Glutamatergic neuron (in vitro differentiated cells): ENCODE measurements at regions not wholly inside any gene's neighbourhood (a gene's known extent, or its start where the extent isn't known, plus 50 kb on each side); places are given as distances from the start of the nearest gene placed in this dataset.

Experiments
- DNase-seq: peaks from one replicate; pipeline ENCODE4 v3.0.0; 2022
- H3K27ac Mint-ChIP-seq: one replicate; pipeline ENCODE4 v1.8.0; 2020; ENCODE audit warnings: mild to moderate bottlenecking, mixed read lengths, inconsistent platforms; ENCODE audit not compliant: unreplicated experiment
- H3K27me3 Mint-ChIP-seq: one replicate; pipeline ENCODE4 v1.8.0; 2020; ENCODE audit warnings: mild to moderate bottlenecking, moderate library complexity, mixed read lengths, inconsistent platforms; ENCODE audit not compliant: unreplicated experiment
- H3K36me3 Mint-ChIP-seq: one replicate; pipeline ENCODE4 v1.8.0; 2020; ENCODE audit warnings: mild to moderate bottlenecking, mixed read lengths, inconsistent platforms; ENCODE audit not compliant: unreplicated experiment
- H3K4me1 Mint-ChIP-seq: one replicate; pipeline ENCODE4 v1.8.0; 2020; ENCODE audit warnings: mild to moderate bottlenecking, low read depth, mixed read lengths, inconsistent platforms; ENCODE audit not compliant: unreplicated experiment
- H3K4me3 Mint-ChIP-seq: one replicate; pipeline ENCODE4 v1.8.0; 2020; ENCODE audit warnings: mild to moderate bottlenecking, mixed read lengths, inconsistent platforms; ENCODE audit not compliant: unreplicated experiment
- H3K9me3 Mint-ChIP-seq: one replicate; pipeline ENCODE4 v1.8.0; 2020; ENCODE audit warnings: mild to moderate bottlenecking, moderate library complexity, mixed read lengths, inconsistent platforms; ENCODE audit not compliant: unreplicated experiment
- TF ChIP-seq, protein P1 (sequence below): fragments of 200-600 bp; sonication (generic); IDR thresholded peaks from one replicate; pipeline ENCODE4 v1.5.0; 2021; ENCODE audit not compliant: partially characterized antibody, unreplicated experiment

DNA sequence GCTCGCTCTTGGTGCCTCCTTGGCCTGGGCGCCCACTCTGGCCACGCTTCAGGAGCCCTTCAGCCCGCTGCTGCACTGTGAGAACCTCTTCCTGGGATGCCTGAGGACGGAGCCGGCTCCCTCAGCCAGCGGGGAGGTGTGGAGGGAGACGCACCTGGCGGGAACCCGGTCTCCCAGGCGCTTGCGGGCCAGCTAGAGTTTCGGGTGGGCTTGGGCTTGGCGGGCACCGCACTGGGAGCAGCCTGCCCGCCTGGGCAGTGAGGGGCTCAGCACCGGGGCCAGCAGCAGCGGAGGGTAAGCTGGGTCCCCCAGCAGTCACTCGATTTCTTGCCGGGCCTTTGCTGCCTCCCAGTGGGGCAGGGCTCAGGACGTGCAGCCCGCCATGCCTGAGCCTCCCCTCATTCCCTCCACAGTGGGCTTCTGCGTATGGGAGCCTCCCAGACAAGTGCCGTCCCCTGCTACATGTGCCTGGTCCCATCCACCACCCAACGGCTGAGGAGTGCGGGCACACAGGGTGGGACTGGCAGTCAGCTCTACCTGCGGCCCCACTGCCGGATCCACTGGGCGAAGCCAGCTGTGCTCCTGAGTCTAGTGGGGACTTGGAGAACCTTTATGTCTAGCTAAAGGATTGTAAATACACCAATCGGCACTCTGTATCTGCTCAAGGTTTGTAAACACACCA lies 708.7 kb downstream of the VGLL3 start:
- H3K4me3 Mint-ChIP-seq, result no peak overlapping the region
- DNase-seq, result peak; percentile 7
- H3K27ac Mint-ChIP-seq, result no peak overlapping the region
- H3K4me1 Mint-ChIP-seq, result no peaks in the 10 kb centered on the region
- peaks cover 2% of the 10 kb centered on the region for H3K9me3 Mint-ChIP-seq
- TF ChIP-seq, protein P1, sequence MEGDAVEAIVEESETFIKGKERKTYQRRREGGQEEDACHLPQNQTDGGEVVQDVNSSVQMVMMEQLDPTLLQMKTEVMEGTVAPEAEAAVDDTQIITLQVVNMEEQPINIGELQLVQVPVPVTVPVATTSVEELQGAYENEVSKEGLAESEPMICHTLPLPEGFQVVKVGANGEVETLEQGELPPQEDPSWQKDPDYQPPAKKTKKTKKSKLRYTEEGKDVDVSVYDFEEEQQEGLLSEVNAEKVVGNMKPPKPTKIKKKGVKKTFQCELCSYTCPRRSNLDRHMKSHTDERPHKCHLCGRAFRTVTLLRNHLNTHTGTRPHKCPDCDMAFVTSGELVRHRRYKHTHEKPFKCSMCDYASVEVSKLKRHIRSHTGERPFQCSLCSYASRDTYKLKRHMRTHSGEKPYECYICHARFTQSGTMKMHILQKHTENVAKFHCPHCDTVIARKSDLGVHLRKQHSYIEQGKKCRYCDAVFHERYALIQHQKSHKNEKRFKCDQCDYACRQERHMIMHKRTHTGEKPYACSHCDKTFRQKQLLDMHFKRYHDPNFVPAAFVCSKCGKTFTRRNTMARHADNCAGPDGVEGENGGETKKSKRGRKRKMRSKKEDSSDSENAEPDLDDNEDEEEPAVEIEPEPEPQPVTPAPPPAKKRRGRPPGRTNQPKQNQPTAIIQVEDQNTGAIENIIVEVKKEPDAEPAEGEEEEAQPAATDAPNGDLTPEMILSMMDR, result no peak
- no peaks in the 10 kb centered on the region for H3K36me3 Mint-ChIP-seq
- peaks cover 3% of the 10 kb centered on the region for H3K27me3 Mint-ChIP-seq

DNA sequence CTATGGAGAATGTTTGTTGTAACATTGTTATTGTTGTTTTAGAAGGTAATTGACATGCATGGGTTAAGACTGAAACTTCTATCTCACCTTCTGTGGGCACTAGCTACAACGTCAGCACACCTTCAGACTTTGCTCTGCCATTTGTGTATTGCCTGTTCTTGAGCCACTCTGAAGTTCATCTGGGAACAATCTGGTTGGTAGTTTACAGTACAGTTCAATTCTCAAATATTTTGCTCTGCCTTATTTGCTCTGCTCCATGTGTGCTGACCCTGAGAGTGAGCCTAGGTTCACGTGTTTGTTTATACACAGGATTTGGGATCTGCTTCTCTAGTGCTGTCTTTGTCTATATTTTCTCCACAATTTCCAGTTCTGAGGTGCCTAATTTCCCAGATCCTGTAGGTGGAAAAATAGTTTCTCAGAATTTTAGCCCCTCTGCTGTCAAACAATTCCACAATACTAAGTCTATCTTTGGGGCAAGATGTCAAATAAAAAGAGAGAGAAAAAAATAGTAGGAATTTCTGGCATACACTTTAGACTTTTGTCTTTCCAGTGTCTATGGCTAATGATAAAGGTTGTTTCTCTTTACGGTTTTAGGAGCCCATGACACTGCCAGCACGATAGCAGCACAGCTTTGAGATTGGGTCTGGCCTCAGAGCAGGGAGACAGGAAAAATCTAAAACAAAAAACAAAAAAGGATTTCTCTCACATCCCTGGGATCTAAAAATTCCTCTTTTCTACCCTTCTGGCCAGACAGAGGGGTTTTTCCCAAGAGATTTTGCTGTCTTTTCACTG lies 721.4 kb downstream of the VGLL3 start:
- H3K4me3 Mint-ChIP-seq, result no peak overlapping the region
- peak overlapping the region; percentile 80 for H3K27ac Mint-ChIP-seq
- H3K27me3 Mint-ChIP-seq, result no peaks in the 10 kb centered on the region
- TF ChIP-seq, protein P1, result no peak
- H3K9me3 Mint-ChIP-seq, result no peaks in the 10 kb centered on the region
- no peaks in the 10 kb centered on the region for H3K36me3 Mint-ChIP-seq
- no peak for DNase-seq
- H3K4me1 Mint-ChIP-seq, result peaks cover 18% of the 10 kb centered on the region

DNA sequence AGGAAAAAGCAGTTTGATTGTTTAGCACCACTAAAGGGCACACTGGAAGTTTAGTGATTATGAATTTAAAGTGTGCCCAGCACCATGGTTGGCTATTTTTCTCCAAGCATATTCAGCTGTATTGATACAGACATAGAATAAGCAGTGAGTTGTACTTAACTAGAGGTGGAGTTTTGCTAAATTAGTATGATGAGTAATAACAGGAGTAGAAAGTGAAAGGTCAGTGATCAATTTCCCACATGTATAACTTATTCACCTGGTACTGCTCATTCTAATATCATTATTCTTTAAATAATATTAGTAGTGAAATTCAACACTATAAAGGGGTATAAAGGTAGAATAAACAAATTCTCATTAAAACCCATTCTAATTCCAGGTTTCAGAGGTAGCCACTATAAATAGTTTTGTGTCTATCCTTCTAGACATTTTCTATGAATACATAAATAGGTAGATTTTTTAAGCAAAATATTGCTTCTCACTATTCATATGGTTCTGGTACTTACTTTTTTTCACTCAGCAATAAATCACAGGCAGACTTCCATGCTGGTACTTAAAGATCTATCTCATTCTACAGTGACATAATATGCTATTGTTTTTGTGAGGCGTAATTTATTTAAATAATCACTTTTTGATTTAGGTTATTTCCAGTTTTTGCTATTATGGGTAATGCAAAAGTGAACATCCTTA lies 732.9 kb downstream of the VGLL3 start:
- Mint-ChIP-seq H3K4me3 (no peak overlapping the region), H3K4me1 (no peaks in the 10 kb centered on the region), H3K27ac (no peak overlapping the region), H3K9me3 (no peaks in the 10 kb centered on the region), H3K36me3 (no peaks in the 10 kb centered on the region), H3K27me3 (peaks cover 2% of the 10 kb centered on the region)
- no peak for DNase-seq
- TF ChIP-seq, protein P1, result no peak

DNA sequence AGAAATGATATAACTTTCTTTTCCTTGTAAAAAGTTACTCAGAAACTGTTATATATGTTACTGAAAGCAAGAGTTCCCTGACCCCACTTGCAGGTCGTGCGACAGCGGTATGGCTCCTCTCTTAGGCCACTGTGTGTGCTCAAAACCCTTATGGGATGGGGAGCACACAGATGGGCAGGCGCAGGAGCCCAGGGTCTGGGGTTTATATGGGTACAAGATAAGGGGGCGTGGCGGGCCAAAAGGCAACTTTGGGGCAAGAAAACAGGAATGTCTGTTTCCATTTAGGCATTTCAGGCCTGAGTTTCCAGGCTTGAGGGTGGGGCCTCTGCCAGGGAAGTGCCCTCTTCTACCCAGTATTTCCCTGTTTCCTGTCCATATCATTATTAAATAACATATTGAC lies 736.5 kb downstream of the VGLL3 start:
- Mint-ChIP-seq H3K27me3 (no peaks in the 10 kb centered on the region), H3K4me3 (no peak overlapping the region), H3K27ac (no peak overlapping the region), H3K9me3 (no peaks in the 10 kb centered on the region), H3K36me3 (no peaks in the 10 kb centered on the region), H3K4me1 (no peaks in the 10 kb centered on the region)
- TF ChIP-seq, protein P1, result no peak
- DNase-seq, result no peak
